NCI-H1694 (cell line): ENCODE measurements at regions not wholly inside any gene's neighbourhood (a gene's known extent, or its start where the extent isn't known, plus 50 kb on each side); places are given as distances from the start of the nearest gene placed in this dataset.
A peak's percentile ranks its signal among the peaks of the same experiment; 100 is the strongest.

Experiments
- DNase-seq: peaks from one replicate; lab custom pipeline; 2025; lab: John Stamatoyannopoulos, UW

GRCh38 chr1:47703156-47703825 is 265.4 kb downstream of the FOXD2 start:
- no peak for DNase-seq

- DNase-seq, result no peak
These were observed 266.2 kb downstream of the FOXD2 start for GRCh38 chr1:47703981-47704596.

- DNase-seq, result no peak
These were observed 267.8 kb downstream of the FOXD2 start for GRCh38 chr1:47705517-47706130.

GRCh38 chr1:47707503-47707902 is 269.7 kb downstream of the FOXD2 start:
- no peak for DNase-seq

- DNase-seq, result no peak
These were observed 270.2 kb downstream of the FOXD2 start for GRCh38 chr1:47708019-47708535.

GRCh38 chr1:47708658-47709018 is 270.8 kb downstream of the FOXD2 start:
- no peak for DNase-seq

- peak; percentile 26 for DNase-seq
These were observed 271.4 kb downstream of the FOXD2 start for GRCh38 chr1:47709019-47709871.

- DNase-seq, result no peak
These were observed 272.0 kb downstream of the FOXD2 start for GRCh38 chr1:47709872-47710231.

- DNase-seq, result peak; percentile 26
These were observed 272.7 kb downstream of the FOXD2 start for GRCh38 chr1:47710329-47711071.
